AG09319 (cell line): ENCODE measurements at regions not wholly inside any gene's neighbourhood (a gene's known extent, or its start where the extent isn't known, plus 50 kb on each side); places are given as distances from the start of the nearest gene placed in this dataset.

Experiments
- DNase-seq: peaks from one replicate; pipeline ENCODE4 v3.0.0-alpha.2; 2010; ENCODE audit warnings: low read depth; ENCODE audit errors: extremely low read depth
- CTCF ChIP-seq: IDR thresholded peaks from 2 replicates; pipeline ENCODE4 v1.5.1; 2011; ENCODE audit warnings: low read depth, mild to moderate bottlenecking, inconsistent platforms, low read length, moderate library complexity

- no peak for TF ChIP-seq CTCF
- no peak for DNase-seq
These were observed 57.9 kb upstream of the CXCR4 start for GRCh38 chr2:136175868-136176267.

- no peak for DNase-seq
- TF ChIP-seq CTCF = no peak
These were observed 57.5 kb upstream of the CXCR4 start for GRCh38 chr2:136175466-136175865.

GRCh38 chr2:136173126-136173525 lies 55.2 kb upstream of the CXCR4 start:
- no peak for DNase-seq
- no peak for TF ChIP-seq CTCF

GRCh38 chr2:136171223-136171622 lies 53.3 kb upstream of the CXCR4 start:
- TF ChIP-seq CTCF = no peak

GRCh38 chr2:136168720-136169119 lies 50.8 kb upstream of the CXCR4 start:
- TF ChIP-seq CTCF = no peak
- no peak for DNase-seq

More at GRCh38 chr2:136171223-136171622, 53.3 kb upstream of the CXCR4 start:
- DNase-seq = no peak

GRCh38 chr2:136167721-136168475 lies 49.9 kb upstream of the CXCR4 start:
- no peak for TF ChIP-seq CTCF

More at GRCh38 chr2:136167721-136168475, 49.9 kb upstream of the CXCR4 start:
- no peak for DNase-seq
